Breast epithelium (tissue), 3 donors: ENCODE measurements at regions not wholly inside any gene's neighbourhood (a gene's known extent, or its start where the extent isn't known, plus 50 kb on each side); places are given as distances from the start of the nearest gene placed in this dataset.

ENCODE experiments used
- CTCF ChIP-seq, 3 donors: fragments of 450-650 bp; IDR thresholded peaks; one replicate each; pipeline ENCODE4 v1.5.1; 2016 to 2017; ENCODE audit warnings: antibody characterized with exemption in 3 of 3, mild to moderate bottlenecking in 3 of 3, moderate library complexity in 3 of 3
- POLR2AphosphoS5 ChIP-seq, 3 donors: sonication (generic); formaldehyde crosslinking; IDR thresholded peaks; one replicate each; pipeline ENCODE4 v1.6.1; 2017; ENCODE audit warnings: antibody characterized with exemption in 3 of 3

- TF ChIP-seq CTCF (IDR thresholded peaks at IDR 0.05) (no peak), POLR2AphosphoS5 (IDR thresholded peaks at IDR 0.05) (no peak)
Measured at GRCh38 chr4:184906480-184907097, 80.8 kb upstream of the ACSL1 start.
